OCI-LY7 (cell line): ENCODE measurements at regions not wholly inside any gene's neighbourhood (a gene's known extent, or its start where the extent isn't known, plus 50 kb on each side); places are given as distances from the start of the nearest gene placed in this dataset.

Source experiments
- BruUV-seq: library from RNA; stranded (reverse); fragments of 400-500 nt; replicated peaks from 2 replicates; lab custom pipeline; 2021; lab: Mats Ljungman, UMichigan
- CTCF ChIA-PET: fragments of 300-600 bp; sonication (Branson Sonifier 250); formaldehyde crosslinking; loops from one replicate; lab custom pipeline; 2022; ENCODE audit warnings: antibody characterized with exemption; ENCODE audit not compliant: unreplicated experiment; lab: Charles Lee
- POLR2A ChIA-PET: fragments of 300-600 bp; sonication (Branson Sonifier 250); formaldehyde crosslinking; loops from one replicate; lab custom pipeline; 2022; ENCODE audit warnings: antibody characterized with exemption; lab: Charles Lee
- DNase-seq: peaks from one replicate; pipeline ENCODE4 v3.0.0-alpha.2; 2015; ENCODE audit warnings: low spot score
- H2AFZ ChIP-seq: fragments of 200-600 bp; sonication (generic), shearing (Covaris generic); 2 replicates; pipeline ENCODE4 v1.6.1; 2014; ENCODE audit warnings: mild to moderate bottlenecking, antibody characterized with exemption, low read length, moderate library complexity
- H3K27ac ChIP-seq: fragments of 200-600 bp; sonication (generic); 2 replicates; pipeline ENCODE4 v1.5.1; 2014; ENCODE audit warnings: mixed run types, low read depth, mild to moderate bottlenecking, moderate library complexity, low read length, inconsistent platforms; ENCODE audit not compliant: poor library complexity, severe bottlenecking
- H3K36me3 ChIP-seq: fragments of 200-600 bp; sonication (generic); 2 replicates; pipeline ENCODE4 v1.6.1; 2014; ENCODE audit warnings: mild to moderate bottlenecking, antibody characterized with exemption, low read length, moderate library complexity, mixed read lengths; ENCODE audit not compliant: insufficient read depth
- H3K4me1 ChIP-seq: fragments of 200-600 bp; sonication (generic); 2 replicates; pipeline ENCODE4 v1.5.1; 2014; ENCODE audit warnings: mild to moderate bottlenecking, low read length; ENCODE audit not compliant: insufficient read depth, poor library complexity, severe bottlenecking
- H3K4me2 ChIP-seq: fragments of 200-600 bp; sonication (generic); 2 replicates; pipeline ENCODE4 v1.6.1; 2014; ENCODE audit warnings: mild to moderate bottlenecking, low read length
- H3K4me3 ChIP-seq: fragments of 200-600 bp; sonication (generic); 2 replicates; pipeline ENCODE4 v1.5.1; 2014; ENCODE audit warnings: mild to moderate bottlenecking, low read depth, low read length; ENCODE audit not compliant: poor library complexity, severe bottlenecking
- H3K79me2 ChIP-seq: fragments of 200-600 bp; sonication (generic); 2 replicates; pipeline ENCODE4 v1.6.1; 2016; ENCODE audit warnings: low read depth, mild to moderate bottlenecking, low read length, moderate library complexity, mixed read lengths; ENCODE audit not compliant: insufficient read depth
- H3K9me2 ChIP-seq: fragments of 200-600 bp; sonication (generic); 2 replicates; pipeline ENCODE4 v1.6.1; 2016; ENCODE audit warnings: mild to moderate bottlenecking, low read length, mixed read lengths; ENCODE audit not compliant: insufficient read depth
- H3K9me3 ChIP-seq: fragments of 200-600 bp; sonication (generic); 2 replicates; pipeline ENCODE4 v1.6.1; 2014; ENCODE audit warnings: mild to moderate bottlenecking, mixed run types, low read length, mixed read lengths
- H4K20me1 ChIP-seq: fragments of 200-600 bp; sonication (generic); 2 replicates; pipeline ENCODE4 v1.6.1; 2014; ENCODE audit warnings: mild to moderate bottlenecking, antibody characterized with exemption, low read length, moderate library complexity, mixed read lengths; ENCODE audit not compliant: insufficient read depth
- CTCF ChIP-seq: fragments of 200-600 bp; sonication (generic); conservative IDR thresholded peaks from 2 replicates; pipeline ENCODE4 v1.5.1; 2014; ENCODE audit warnings: mild to moderate bottlenecking, antibody characterized with exemption, low read length, moderate library complexity, mixed read lengths
- EZH2phosphoT487 ChIP-seq: fragments of 200-600 bp; sonication (generic); IDR thresholded peaks from 2 replicates; pipeline ENCODE4 v1.6.1; 2018; ENCODE audit warnings: low read depth, borderline replicate concordance, mild to moderate bottlenecking, mixed run types, antibody characterized with exemption, low read length, moderate library complexity, mixed read lengths
- intact Hi-C: fragments of 100-400 bp; cut with micrococcal nuclease; formaldehyde crosslinking; loops from one replicate; pipeline ENCODE4 v1.10.0; 2022; ENCODE audit not compliant: unreplicated experiment

- Histone ChIP-seq H3K9me3 (peaks cover 12% of the 10 kb centered on the region; the same call in 1 of the 2 replicates), H3K4me2 (no peak overlapping the region), H3K4me1 (peaks cover 19% of the 10 kb centered on the region), H3K79me2 (peaks cover 20% of the 10 kb centered on the region), H3K27ac (no peak overlapping the region), H2AFZ (no peak overlapping the region), H3K4me3 (no peak overlapping the region), H3K36me3 (no peaks in the 10 kb centered on the region), H4K20me1 (no peaks in the 10 kb centered on the region), H3K9me2 (no peaks in the 10 kb centered on the region)
- CTCF ChIA-PET, result no interaction called here
- no peak for DNase-seq
- POLR2A ChIA-PET, result interaction anchor here (0.9 kb wide), 1 partner anchor 96 kb away, joined by 3 read pairs; no protein-coding TSS in a partner anchor
- intact Hi-C loops, result loop anchor here (5.0 to 10.0 kb wide), 3 partner anchors 166 to 611 kb away; partner anchors contain the start of genes AFTPH and PELI1
- no TSS peak for BruUV-seq
- no peak for TF ChIP-seq EZH2phosphoT487
- no peak for TF ChIP-seq CTCF
Measured at GRCh38 chr2:64753399-64753798, 99.7 kb upstream of the SERTAD2 start.

- no peak overlapping the region for H3K4me3 ChIP-seq
- peaks cover 12% of the 10 kb centered on the region; the same call in 1 of the 2 replicates for H3K9me3 ChIP-seq
- POLR2A ChIA-PET, result interaction anchor here (0.7 to 1.5 kb wide), 3 partner anchors 10 to 341 kb away, joined by 3 to 6 read pairs (median 4); no protein-coding TSS in a partner anchor
- no peak overlapping the region for H3K27ac ChIP-seq
- no TSS peak for BruUV-seq
- H3K36me3 ChIP-seq, result no peaks in the 10 kb centered on the region
- H3K4me1 ChIP-seq, result peaks cover 10% of the 10 kb centered on the region
- CTCF ChIA-PET, result no interaction called here
- no peaks in the 10 kb centered on the region for H4K20me1 ChIP-seq
- no peak for DNase-seq
- no peak overlapping the region for H2AFZ ChIP-seq
- intact Hi-C loops, result loop anchor here (5.0 to 10.0 kb wide), 3 partner anchors 167 to 612 kb away; partner anchors contain the start of genes AFTPH and PELI1
- H3K4me2 ChIP-seq, result no peak overlapping the region
- H3K79me2 ChIP-seq, result peaks cover 9% of the 10 kb centered on the region
- no peak for TF ChIP-seq EZH2phosphoT487
- no peak for TF ChIP-seq CTCF
- no peaks in the 10 kb centered on the region for H3K9me2 ChIP-seq
Measured at GRCh38 chr2:64754570-64754969, 100.9 kb upstream of the SERTAD2 start.

GRCh38 chr2:64757126-64757525, 103.4 kb upstream of the SERTAD2 start:
- H3K4me2 ChIP-seq, result no peak overlapping the region
- H3K79me2 ChIP-seq, result no peaks in the 10 kb centered on the region
- no peak overlapping the region for H2AFZ ChIP-seq
- CTCF ChIA-PET, result no interaction called here
- no peaks in the 10 kb centered on the region for H3K9me2 ChIP-seq
- BruUV-seq, result no TSS peak
- no peak overlapping the region for H3K4me3 ChIP-seq
- intact Hi-C loops, result loop anchor here (10.0 kb wide), 1 partner anchor 232 kb away; the partner anchor contains the start of gene AFTPH
- TF ChIP-seq CTCF (no peak), EZH2phosphoT487 (no peak)
- DNase-seq, result no peak
- no peaks in the 10 kb centered on the region for H4K20me1 ChIP-seq
- H3K36me3 ChIP-seq, result no peaks in the 10 kb centered on the region
- no peak overlapping the region for H3K27ac ChIP-seq
- peaks cover 6% of the 10 kb centered on the region for H3K4me1 ChIP-seq
- H3K9me3 ChIP-seq, result peaks cover 12% of the 10 kb centered on the region; the same call in 1 of the 2 replicates
- POLR2A ChIA-PET, result interaction anchor here (0.6 to 1.1 kb wide), 4 partner anchors 10 to 703 kb away, joined by 3 to 9 read pairs (median 7); no protein-coding TSS in a partner anchor
